ENCODE measurements at regions not wholly inside any gene's neighbourhood (a gene's known extent, or its start where the extent isn't known, plus 50 kb on each side); places are given as distances from the start of the nearest gene placed in this dataset.

GRCh38 chr10:8463853-8464252 is 409.4 kb downstream of the GATA3 start:
- peaks cover 6% of the 10 kb centered on the region; the same call in 1 of the 2 replicates for H3K9me3 ChIP-seq (ENCODE audit: control insufficient read depth, insufficient read depth, low read length)
- POLR2A ChIA-PET (ENCODE audit: unreplicated experiment), result no interaction called here
- intact Hi-C loops (cut with micrococcal nuclease), result no loop called here

More at GRCh38 chr10:8463853-8464252, 409.4 kb downstream of the GATA3 start:
- H3K4ac ChIP-seq (ENCODE audit: low read depth, low read length), result no peak overlapping the region
- DNase-seq (no peak), ATAC-seq (ENCODE audit: low read depth) (no peak)
- no peaks in the 10 kb centered on the region for H3K79me1 ChIP-seq (ENCODE audit: low read depth in 1 of 2, low read length in 2 of 2)
- no peak overlapping the region for H4K5ac ChIP-seq (ENCODE audit: low read depth, low read length)
- no peak overlapping the region for H3K14ac ChIP-seq (replicated peaks; ENCODE audit: low read depth, low read length)
- no peak overlapping the region for H2BK5ac ChIP-seq (ENCODE audit: low read depth, low read length, poor library complexity, severe bottlenecking)
- H3K18ac ChIP-seq (ENCODE audit: low read depth, low read length), result no peak overlapping the region
- no peaks in the 10 kb centered on the region for H3K4me1 ChIP-seq (ENCODE audit: control insufficient read depth, insufficient read depth, low read length)
- no peak overlapping the region for H2AK9ac ChIP-seq (replicated peaks; ENCODE audit: low read depth, low read length, poor library complexity)
- H3K4me3 ChIP-seq (ENCODE audit: insufficient read depth, low read depth, low read length), result no peak overlapping the region
- no peak for TF ChIP-seq MXI1 (IDR thresholded peaks at IDR 0.05; ENCODE audit: borderline replicate concordance, low read depth, low read length)
- no peak for TF ChIP-seq CTCF (conservative IDR thresholded peaks at IDR 0.05; ENCODE audit: low read depth, low read length)
- TF ChIP-seq MAFK (IDR thresholded peaks at IDR 0.05; ENCODE audit: low read depth, low read length), result no peak
- no peak for TF ChIP-seq NFE2L2 (IDR thresholded peaks at IDR 0.05; ENCODE audit: low read depth, low read length)
- no peak for TF ChIP-seq ELK1 (IDR thresholded peaks at IDR 0.05; ENCODE audit: borderline replicate concordance, low read depth, low read length)
- no peak for TF ChIP-seq USF2 (IDR thresholded peaks at IDR 0.05; ENCODE audit: low read depth, low read length)
- TF ChIP-seq BHLHE40 (IDR thresholded peaks at IDR 0.05; ENCODE audit: low read depth, low read length), result no peak
- TF ChIP-seq RCOR1 (IDR thresholded peaks at IDR 0.05; ENCODE audit: insufficient replicate concordance, low read length), result no peak
- TF ChIP-seq CHD1 (IDR thresholded peaks at IDR 0.05; ENCODE audit: low read depth, low read length), result no peak
- no peak for TF ChIP-seq MAZ (IDR thresholded peaks at IDR 0.05; ENCODE audit: borderline replicate concordance, low read depth, low read length)
- TF ChIP-seq RFX5 (IDR thresholded peaks at IDR 0.05; ENCODE audit: low read depth, low read length), result no peak
- no peak for TF ChIP-seq FOS (IDR thresholded peaks at IDR 0.05; ENCODE audit: low read depth, low read length)
- no peak for TF ChIP-seq SMC3 (IDR thresholded peaks at IDR 0.05; ENCODE audit: low read depth, low read length)
- TF ChIP-seq CEBPB (IDR thresholded peaks at IDR 0.05; ENCODE audit: low read depth, low read length), result no peak
- no peak overlapping the region for H4K8ac ChIP-seq (ENCODE audit: low read depth in 2 of 2, low read length in 2 of 2)
- no peak overlapping the region for H3K56ac ChIP-seq (ENCODE audit: extremely low read depth, insufficient read depth, low read length)
- H4K20me1 ChIP-seq (ENCODE audit: insufficient read depth, low read length), result no peaks in the 10 kb centered on the region
- no peak overlapping the region for H3K27ac ChIP-seq (ENCODE audit: insufficient read depth, low read length)
- CTCF ChIA-PET, result no interaction called here
- H3K9me1 ChIP-seq (ENCODE audit: insufficient read depth, low read length), result no peaks in the 10 kb centered on the region
- H3K4me2 ChIP-seq (ENCODE audit: low read depth, low read length), result no peak overlapping the region
- no peak overlapping the region for H2BK120ac ChIP-seq (ENCODE audit: low read depth, low read length)
- no peak overlapping the region for H3K23ac ChIP-seq (ENCODE audit: low read depth, low read length)
- no peaks in the 10 kb centered on the region for H3K36me3 ChIP-seq (ENCODE audit: control insufficient read depth, insufficient read depth, low read length)
- no peak overlapping the region for H3K9ac ChIP-seq (ENCODE audit: low read depth, low read length)
- in situ Hi-C loops (cut with MboI; ENCODE audit: low sequenced_read_pairs), result no loop called here
- H3K27me3 ChIP-seq (ENCODE audit: control insufficient read depth, insufficient read depth, low read length), result no peaks in the 10 kb centered on the region
- no TSS peak for BruUV-seq (replicated peaks)
- no peak overlapping the region for H4K91ac ChIP-seq (ENCODE audit: insufficient read depth, low read depth, low read length)
- no peak overlapping the region for H2BK20ac ChIP-seq (ENCODE audit: low read depth, low read length)
- no peak overlapping the region for H2AK5ac ChIP-seq (ENCODE audit: low read depth, low read length)
- no peak overlapping the region for H2BK15ac ChIP-seq (ENCODE audit: low read depth, low read length)
- dilution Hi-C loops (cut with HindIII; ENCODE audit: low sequenced_read_pairs, unreplicated experiment), result no loop called here
- no peak overlapping the region for H2AFZ ChIP-seq (replicated peaks; ENCODE audit: low read length, poor library complexity)
- no CpG with 5 or more reads among the region's 4 CpGs for WGBS, 2 experiments (ENCODE audit: extremely low coverage in 2 of 2, insufficient read length in 1 of 2)

All from IMR-90 (cell line).